K562 (cell line): ENCODE measurements at regions not wholly inside any gene's neighbourhood (a gene's known extent, or its start where the extent isn't known, plus 50 kb on each side); places are given as distances from the start of the nearest gene placed in this dataset.

Source experiments
- ATAC-seq: fragments of 200-7000 bp; cut with Tn5 transposase; 3 replicates; pipeline ENCODE4 v1.9.1; 2020; ENCODE audit warnings: moderate library complexity
- BruUV-seq: library from RNA; stranded (reverse); fragments of 400-500 nt; replicated peaks from 2 replicates; lab custom pipeline; 2021; lab: Mats Ljungman, UMichigan
- CTCF ChIA-PET: fragments of 300-600 bp; formaldehyde crosslinking; extraction: SDS; loops from one replicate; lab custom pipeline; 2021; ENCODE audit warnings: low intra/inter-chr PET ratio; lab: Yijun Ruan, JAX
- POLR2A ChIA-PET: fragments of 300-600, 350-650 bp; sonication (Branson Sonifier 250); formaldehyde crosslinking; extraction: SDS; loops from one replicate; lab custom pipeline; 2021; ENCODE audit warnings: antibody characterized with exemption, inconsistent platforms; lab: Yijun Ruan, JAX
- DNase-seq, 4 experiments: peaks; one replicate each; pipeline versions ENCODE4 v3.0.0 to v3.0.0-alpha.2; 2011 to 2018; ENCODE audit warnings: low spot score in 3 of 4, mixed read lengths in 3 of 4; ENCODE audit errors: extremely low read depth in 1 of 4
- FAIRE-seq: peaks from 2 replicates; lab custom pipeline; 2011; peaks lifted over from hg19 to GRCh38; lab: Jason Lieb, UNC
- H2AFZ ChIP-seq: 2 replicates; pipeline ENCODE4 v1.6.0; 2011; ENCODE audit warnings: low read depth, low read length, control low read depth, inconsistent platforms
- H3K27ac ChIP-seq: fragments of 200-600 bp; 3 replicates; pipeline ENCODE4 v1.8.0; 2011; ENCODE audit warnings: low read depth, mild to moderate bottlenecking, control low read depth, inconsistent platforms, low read length, moderate library complexity, mixed read lengths; ENCODE audit errors: extremely low read depth
- H3K27me3 ChIP-seq, 2 experiments: fragments of 300-600 bp in 1 of 2; 2 replicates in 1 of 2; 3 replicates in 1 of 2; pipeline versions ENCODE4 v1.6.0 to v1.8.0; 2011; ENCODE audit warnings: inconsistent platforms in 2 of 2, low read length in 2 of 2, mild to moderate bottlenecking in 1 of 2, mixed read lengths in 1 of 2, moderate library complexity in 1 of 2; ENCODE audit not compliant: control insufficient read depth in 2 of 2, insufficient read depth in 2 of 2
- H3K36me3 ChIP-seq: fragments of 300-600 bp; 3 replicates; pipeline ENCODE4 v1.8.0; 2011; ENCODE audit warnings: mild to moderate bottlenecking, low read length, inconsistent platforms; ENCODE audit not compliant: control insufficient read depth, insufficient read depth
- H3K4me1 ChIP-seq, 2 experiments: fragments of 200-600 bp in 1 of 2; replicated peaks in 1 of 2; 2 replicates in 1 of 2; 3 replicates in 1 of 2; pipeline versions ENCODE4 v1.5.1 to v1.8.0; 2011; ENCODE audit warnings: inconsistent platforms in 2 of 2, low read length in 2 of 2, mild to moderate bottlenecking in 1 of 2, mixed read lengths in 1 of 2, moderate library complexity in 1 of 2; ENCODE audit not compliant: control insufficient read depth in 2 of 2, insufficient read depth in 2 of 2
- H3K4me2 ChIP-seq: 2 replicates; pipeline ENCODE4 v1.6.1; 2011; ENCODE audit warnings: low read length, control low read depth, inconsistent platforms, mixed read lengths; ENCODE audit not compliant: insufficient read depth
- H3K4me3 ChIP-seq: fragments of 200-600 bp; sonication (generic), shearing (Covaris generic); 2 replicates; pipeline ENCODE4 v1.5.1; 2016; ENCODE audit warnings: control low read depth, inconsistent platforms
- H3K79me2 ChIP-seq: fragments of 200-600 bp; 3 replicates; pipeline ENCODE4 v1.8.0; 2011; ENCODE audit warnings: low read length, inconsistent platforms; ENCODE audit not compliant: control insufficient read depth, insufficient read depth
- H3K9ac ChIP-seq, 2 experiments: 2 replicates each; pipeline versions ENCODE4 v1.6.0 to v1.6.1; 2011; ENCODE audit warnings: low read depth in 2 of 2, low read length in 2 of 2, control low read depth in 1 of 2, inconsistent platforms in 1 of 2, mild to moderate bottlenecking in 1 of 2, mixed read lengths in 1 of 2; ENCODE audit not compliant: insufficient read depth in 1 of 2
- H3K9me1 ChIP-seq: one replicate; pipeline ENCODE4 v1.6.0; 2011; ENCODE audit warnings: inconsistent platforms, mild to moderate bottlenecking, low read length, moderate library complexity; ENCODE audit not compliant: control insufficient read depth, insufficient read depth
- H3K9me3 ChIP-seq: replicated peaks from 2 replicates; pipeline ENCODE4 v1.5.1; 2011; ENCODE audit warnings: low read depth, low read length, inconsistent platforms; ENCODE audit not compliant: control insufficient read depth, insufficient read depth
- H4K20me1 ChIP-seq: replicated peaks from 2 replicates; pipeline ENCODE4 v1.6.1; 2011; ENCODE audit warnings: low read length, inconsistent platforms, mixed read lengths; ENCODE audit not compliant: control insufficient read depth, insufficient read depth
- CBX2 ChIP-seq: fragments of 200-600 bp; sonication (generic); IDR thresholded peaks from one replicate; pipeline ENCODE4 v1.6.1; 2012; ENCODE audit warnings: mild to moderate bottlenecking, low read length, inconsistent platforms; ENCODE audit not compliant: insufficient read depth, poor library complexity, severe bottlenecking
- CREB1 ChIP-seq, 2 experiments: sonication (generic) in 1 of 2; formaldehyde crosslinking in 1 of 2; IDR thresholded peaks; 2 replicates each; pipeline versions ENCODE4 v1.6.1 to v1.8.0; 2012 to 2022; ENCODE audit warnings: inconsistent platforms in 1 of 2, mild to moderate bottlenecking in 1 of 2, missing genetic modification reagents in 1 of 2, moderate library complexity in 1 of 2
- HDAC2 ChIP-seq: fragments of 450-650 bp; IDR thresholded peaks from 2 replicates; pipeline ENCODE4 v1.6.1; 2016; ENCODE audit warnings: mild to moderate bottlenecking
- HDGF ChIP-seq: fragments of 450-650 bp; IDR thresholded peaks from 2 replicates; pipeline ENCODE4 v1.6.1; 2016
- KLF6 ChIP-seq: fragments of 250-450 bp; sonication (Bioruptor Pico); IDR thresholded peaks from 2 replicates; pipeline ENCODE4 v1.4.0; 2020; ENCODE audit warnings: mild to moderate bottlenecking, moderate library complexity, borderline replicate concordance
- POU5F1 ChIP-seq: fragments of 150-350 bp; IDR thresholded peaks from 2 replicates; pipeline ENCODE4 v1.6.1; 2014; ENCODE audit warnings: borderline replicate concordance, low read length, low read depth, mild to moderate bottlenecking; ENCODE audit not compliant: partially characterized antibody
- PYGO2 ChIP-seq: fragments of 450-650 bp; IDR thresholded peaks from 2 replicates; pipeline ENCODE4 v1.6.1; 2016; ENCODE audit warnings: mild to moderate bottlenecking, missing genetic modification characterization, moderate library complexity, missing compliant biosample characterization
- SPI1 ChIP-seq: IDR thresholded peaks from 2 replicates; pipeline ENCODE4 v1.6.1; 2011; ENCODE audit warnings: low read depth, low read length, control low read depth, borderline replicate concordance
- YBX1 ChIP-seq: fragments of 450-650 bp; IDR thresholded peaks from 2 replicates; pipeline ENCODE4 v1.7.1; 2016; ENCODE audit warnings: mild to moderate bottlenecking
- ZNF589 ChIP-seq: fragments of 200-800 bp; sonication (Bioruptor generic); IDR thresholded peaks from 2 replicates; pipeline ENCODE4 v1.6.1; 2016; ENCODE audit warnings: low read depth, missing genetic modification characterization, missing compliant biosample characterization
- ZNF76 ChIP-seq: fragments of 250-450 bp; sonication (Bioruptor Pico); IDR thresholded peaks from 2 replicates; pipeline ENCODE4 v1.4.0; 2020; ENCODE audit warnings: mild to moderate bottlenecking, moderate library complexity, borderline replicate concordance
- WGBS: fragments of 100-300 bp; shearing (Covaris generic); methylation state at CpG from one replicate; pipeline ENCODE4 v1.1.6; 2016; ENCODE audit warnings: low coverage, mixed read lengths; ENCODE audit not compliant: insufficient coverage; ENCODE audit errors: missing lambda C conversion rate; 5-methylcytosine and 5-hydroxymethylcytosine counted together
- in situ Hi-C: fragments of 300-500 bp; cut with MboI; formaldehyde crosslinking; loops from 4 replicates; pipeline ENCODE4 v1.15.0; 2018; ENCODE audit warnings: inconsistent platforms, mixed read lengths
- intact Hi-C: fragments of 100-400 bp; cut with micrococcal nuclease; formaldehyde crosslinking; loops from 2 replicates; pipeline ENCODE4 v1.14.2; 2022
- TF ChIP-seq, protein P1 (sequence below), 2 experiments: IDR thresholded peaks in 1 of 2; conservative IDR thresholded peaks in 1 of 2; 2 replicates each; pipeline ENCODE4 v1.6.1; 2016; ENCODE audit warnings: low read depth in 2 of 2, mild to moderate bottlenecking in 1 of 2, missing compliant biosample characterization in 1 of 2, missing genetic modification characterization in 1 of 2, moderate library complexity in 1 of 2
- TF ChIP-seq, protein P2 (sequence below), 2 experiments: fragments of 450-650 bp; IDR thresholded peaks; 2 replicates each; pipeline ENCODE4 v1.6.1; 2018; ENCODE audit warnings: mild to moderate bottlenecking in 2 of 2, low read depth in 1 of 2; ENCODE audit not compliant: partially characterized antibody in 2 of 2

DNA sequence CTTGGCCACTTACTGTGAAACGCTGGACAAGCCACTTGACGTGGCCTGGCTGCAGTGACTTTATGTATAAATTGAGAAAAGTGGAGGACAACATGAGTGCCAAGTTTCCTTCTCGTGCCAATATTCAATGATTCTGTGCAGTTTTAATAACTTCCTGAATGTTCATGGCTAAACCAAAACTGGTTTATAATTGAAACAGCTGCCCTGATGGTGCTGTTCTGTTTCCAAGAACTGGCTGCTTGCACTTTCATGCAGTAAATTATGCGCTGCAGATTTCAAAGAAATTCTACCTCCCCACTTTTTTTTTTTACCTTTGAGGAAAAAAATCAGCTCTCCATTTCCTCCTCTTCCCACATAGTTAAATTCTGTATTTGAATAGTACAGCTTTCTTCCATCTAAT lies 205.2 kb upstream of the CASK start (continued):
- TF ChIP-seq, protein P1, sequence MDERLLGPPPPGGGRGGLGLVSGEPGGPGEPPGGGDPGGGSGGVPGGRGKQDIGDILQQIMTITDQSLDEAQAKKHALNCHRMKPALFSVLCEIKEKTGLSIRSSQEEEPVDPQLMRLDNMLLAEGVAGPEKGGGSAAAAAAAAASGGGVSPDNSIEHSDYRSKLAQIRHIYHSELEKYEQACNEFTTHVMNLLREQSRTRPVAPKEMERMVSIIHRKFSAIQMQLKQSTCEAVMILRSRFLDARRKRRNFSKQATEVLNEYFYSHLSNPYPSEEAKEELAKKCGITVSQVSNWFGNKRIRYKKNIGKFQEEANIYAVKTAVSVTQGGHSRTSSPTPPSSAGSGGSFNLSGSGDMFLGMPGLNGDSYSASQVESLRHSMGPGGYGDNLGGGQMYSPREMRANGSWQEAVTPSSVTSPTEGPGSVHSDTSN (CRISPR knock-in tag; IDR thresholded peaks at IDR 0.05; ENCODE audit: low read depth) = no peak
- TF ChIP-seq, protein P1 (tag; conservative IDR thresholded peaks at IDR 0.05; ENCODE audit: low read depth) = no peak
- TF ChIP-seq YBX1 = no peak
- no peak for TF ChIP-seq CBX2
- TF ChIP-seq, all 486 proteins: peak for 0

DNA sequence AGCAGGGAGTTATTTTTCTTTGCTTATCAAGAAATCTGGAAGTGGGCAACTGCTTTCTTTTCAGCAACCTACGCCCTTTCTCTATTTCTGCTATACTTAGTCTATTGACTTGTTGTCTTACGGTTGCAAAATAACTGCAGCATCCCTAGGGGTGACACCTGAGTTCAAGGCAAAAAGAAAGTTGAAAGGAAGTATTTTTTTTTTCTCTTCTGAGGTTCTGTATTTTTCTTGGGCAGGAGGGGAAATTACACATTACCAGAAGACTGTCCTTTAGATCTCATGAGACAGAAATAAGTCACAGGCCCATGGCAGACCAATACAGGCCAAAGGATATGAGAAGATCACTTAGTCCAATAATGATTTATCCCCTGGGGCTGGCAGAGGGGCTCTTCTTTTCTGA lies 204.7 kb upstream of the CASK start:
- no TSS peak for BruUV-seq
- Histone ChIP-seq H3K9me1 (no peaks in the 10 kb centered on the region), H4K20me1 (no peaks in the 10 kb centered on the region), H3K9ac (no peak overlapping the region), H3K4me1 (no peaks in the 10 kb centered on the region), H3K9me3 (no peaks in the 10 kb centered on the region), H3K4me3 (no peak overlapping the region), H3K27ac (no peak overlapping the region), H3K36me3 (no peaks in the 10 kb centered on the region), H3K4me2 (no peak overlapping the region), H2AFZ (no peak overlapping the region), H3K79me2 (no peaks in the 10 kb centered on the region), H3K27me3 (no peaks in the 10 kb centered on the region)
- FAIRE-seq (no peak), DNase-seq (no peak), ATAC-seq (no peak)
- intact Hi-C loops = no loop called here
- no CpG with 5 or more reads among the region's 2 CpGs for WGBS
- ChIA-PET POLR2A (no interaction called here), CTCF (no interaction called here)
- in situ Hi-C loops = no loop called here
- TF ChIP-seq POU5F1 (no peak), PYGO2 (tag) (no peak), KLF6 (CRISPR knock-in tag) (no peak), HDGF (no peak), ZNF589 (CRISPR knock-in tag) (no peak), SPI1 (no peak), ZNF76 (CRISPR knock-in tag) (no peak), CREB1 (IDR thresholded peaks at IDR 0.05) (no peak), CREB1 (CRISPR knock-in tag; IDR thresholded peaks at IDR 0.05) (no peak), HDAC2 (no peak)
- TF ChIP-seq, protein P2, sequence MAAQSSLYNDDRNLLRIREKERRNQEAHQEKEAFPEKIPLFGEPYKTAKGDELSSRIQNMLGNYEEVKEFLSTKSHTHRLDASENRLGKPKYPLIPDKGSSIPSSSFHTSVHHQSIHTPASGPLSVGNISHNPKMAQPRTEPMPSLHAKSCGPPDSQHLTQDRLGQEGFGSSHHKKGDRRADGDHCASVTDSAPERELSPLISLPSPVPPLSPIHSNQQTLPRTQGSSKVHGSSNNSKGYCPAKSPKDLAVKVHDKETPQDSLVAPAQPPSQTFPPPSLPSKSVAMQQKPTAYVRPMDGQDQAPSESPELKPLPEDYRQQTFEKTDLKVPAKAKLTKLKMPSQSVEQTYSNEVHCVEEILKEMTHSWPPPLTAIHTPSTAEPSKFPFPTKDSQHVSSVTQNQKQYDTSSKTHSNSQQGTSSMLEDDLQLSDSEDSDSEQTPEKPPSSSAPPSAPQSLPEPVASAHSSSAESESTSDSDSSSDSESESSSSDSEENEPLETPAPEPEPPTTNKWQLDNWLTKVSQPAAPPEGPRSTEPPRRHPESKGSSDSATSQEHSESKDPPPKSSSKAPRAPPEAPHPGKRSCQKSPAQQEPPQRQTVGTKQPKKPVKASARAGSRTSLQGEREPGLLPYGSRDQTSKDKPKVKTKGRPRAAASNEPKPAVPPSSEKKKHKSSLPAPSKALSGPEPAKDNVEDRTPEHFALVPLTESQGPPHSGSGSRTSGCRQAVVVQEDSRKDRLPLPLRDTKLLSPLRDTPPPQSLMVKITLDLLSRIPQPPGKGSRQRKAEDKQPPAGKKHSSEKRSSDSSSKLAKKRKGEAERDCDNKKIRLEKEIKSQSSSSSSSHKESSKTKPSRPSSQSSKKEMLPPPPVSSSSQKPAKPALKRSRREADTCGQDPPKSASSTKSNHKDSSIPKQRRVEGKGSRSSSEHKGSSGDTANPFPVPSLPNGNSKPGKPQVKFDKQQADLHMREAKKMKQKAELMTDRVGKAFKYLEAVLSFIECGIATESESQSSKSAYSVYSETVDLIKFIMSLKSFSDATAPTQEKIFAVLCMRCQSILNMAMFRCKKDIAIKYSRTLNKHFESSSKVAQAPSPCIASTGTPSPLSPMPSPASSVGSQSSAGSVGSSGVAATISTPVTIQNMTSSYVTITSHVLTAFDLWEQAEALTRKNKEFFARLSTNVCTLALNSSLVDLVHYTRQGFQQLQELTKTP (IDR thresholded peaks at IDR 0.05; ENCODE audit: low read depth in 1 of 2, partially characterized antibody in 2 of 2) = no peak
